HG03571 (cell line): ENCODE measurements at regions not wholly inside any gene's neighbourhood (a gene's known extent, or its start where the extent isn't known, plus 50 kb on each side); places are given as distances from the start of the nearest gene placed in this dataset.
"Not testable (repeated sequence)": the region's sequence is repeated elsewhere in the genome, so short reads cannot be mapped to it uniquely, and the experiment has no call there.

Experiments
- ATAC-seq: cut with Tn5 transposase; IDR thresholded peaks from one replicate; pipeline ENCODE4 v1.9.1; 2021; ENCODE audit not compliant: unreplicated experiment

GRCh38 chr6:165012183-165012582, 297.2 kb downstream of the C6orf118 start:
- ATAC-seq: no peak

- no peak for ATAC-seq
These were observed 298.6 kb downstream of the C6orf118 start for GRCh38 chr6:165010556-165011535.

GRCh38 chr6:165008971-165009370, 300.4 kb downstream of the C6orf118 start:
- no peak for ATAC-seq

GRCh38 chr6:165002866-165003265, 306.5 kb downstream of the C6orf118 start:
- ATAC-seq: no peak

GRCh38 chr6:165002358-165002757, 307.0 kb downstream of the C6orf118 start:
- no peak for ATAC-seq

GRCh38 chr6:165001502-165002157, 307.8 kb downstream of the C6orf118 start:
- ATAC-seq: no peak

GRCh38 chr6:164998297-164998696, 311.1 kb downstream of the C6orf118 start:
- no peak for ATAC-seq

GRCh38 chr6:164996838-164997237, 312.6 kb downstream of the C6orf118 start:
- ATAC-seq: no peak

GRCh38 chr6:164991573-164991972, 317.8 kb downstream of the C6orf118 start:
- ATAC-seq: no peak

- no peak for ATAC-seq
These were observed 318.5 kb downstream of the C6orf118 start for GRCh38 chr6:164990901-164991300.

- no peak for ATAC-seq
These were observed 327.0 kb downstream of the C6orf118 start for GRCh38 chr6:164982389-164982788.

- ATAC-seq: no peak
These were observed 342.3 kb downstream of the C6orf118 start for GRCh38 chr6:164967102-164967501.

- ATAC-seq: no peak
These were observed 346.6 kb downstream of the C6orf118 start for GRCh38 chr6:164962805-164963204.

- no peak for ATAC-seq
These were observed 362.2 kb downstream of the C6orf118 start for GRCh38 chr6:164947164-164947563.

- ATAC-seq: no peak
These were observed 367.1 kb downstream of the C6orf118 start for GRCh38 chr6:164942271-164942670.

- not testable (repeated sequence) for ATAC-seq
These were observed 376.1 kb downstream of the C6orf118 start for GRCh38 chr6:164933238-164933794.

GRCh38 chr6:164929408-164929977, 379.9 kb downstream of the C6orf118 start:
- ATAC-seq: no peak

GRCh38 chr6:164928728-164929407, 380.5 kb downstream of the C6orf118 start:
- ATAC-seq: no peak

- no peak for ATAC-seq
These were observed 381.2 kb downstream of the C6orf118 start for GRCh38 chr6:164928057-164928727.
